IMR-90 (cell line): ENCODE measurements at regions not wholly inside any gene's neighbourhood (a gene's known extent, or its start where the extent isn't known, plus 50 kb on each side); places are given as distances from the start of the nearest gene placed in this dataset.

Experiments
- ATAC-seq: fragments of 200-7000 bp; cut with Tn5 transposase; 2 replicates; pipeline ENCODE4 v1.9.1; 2020; ENCODE audit warnings: low read depth, mild to moderate bottlenecking, moderate library complexity
- BruUV-seq: library from RNA; stranded (reverse); fragments of 400-500 nt; replicated peaks from 2 replicates; lab custom pipeline; 2021; lab: Mats Ljungman, UMichigan
- CTCF ChIA-PET: fragments of 300-600 bp; formaldehyde crosslinking; extraction: SDS; loops from one replicate; lab custom pipeline; 2021; ENCODE audit warnings: antibody characterized with exemption; lab: Yijun Ruan, JAX
- POLR2A ChIA-PET: fragments of 300-600 bp; sonication (Branson Sonifier 250); formaldehyde crosslinking; loops from one replicate; lab custom pipeline; 2022; ENCODE audit warnings: antibody characterized with exemption; ENCODE audit not compliant: unreplicated experiment; lab: Charles Lee
- DNase-seq: peaks from one replicate; pipeline ENCODE4 v3.0.0; 2013
- H2AFZ ChIP-seq: replicated peaks from 2 replicates; pipeline ENCODE3; 2013; ENCODE audit warnings: low read length, mild to moderate bottlenecking; ENCODE audit not compliant: poor library complexity
- H2AK5ac ChIP-seq: 2 replicates; pipeline ENCODE4 v1.6.1; 2013; ENCODE audit warnings: low read depth, low read length, inconsistent platforms
- H2AK9ac ChIP-seq: replicated peaks from 2 replicates; pipeline ENCODE3; 2013; ENCODE audit warnings: mild to moderate bottlenecking, low read depth, low read length, moderate library complexity; ENCODE audit not compliant: poor library complexity
- H2BK120ac ChIP-seq: 2 replicates; pipeline ENCODE4 v1.6.1; 2013; ENCODE audit warnings: low read depth, low read length, inconsistent platforms
- H2BK15ac ChIP-seq: 3 replicates; pipeline ENCODE4 v1.6.1; 2013; ENCODE audit warnings: low read depth, low read length, inconsistent platforms
- H2BK20ac ChIP-seq: 2 replicates; pipeline ENCODE4 v1.6.1; 2013; ENCODE audit warnings: low read depth, mild to moderate bottlenecking, inconsistent platforms, low read length, moderate library complexity
- H2BK5ac ChIP-seq: 2 replicates; pipeline ENCODE4 v1.6.1; 2013; ENCODE audit warnings: mild to moderate bottlenecking, low read depth, low read length, inconsistent platforms; ENCODE audit not compliant: poor library complexity, severe bottlenecking
- H3K14ac ChIP-seq: replicated peaks from 2 replicates; pipeline ENCODE4 v1.6.1; 2013; ENCODE audit warnings: low read depth, low read length, inconsistent platforms
- H3K18ac ChIP-seq: 2 replicates; pipeline ENCODE4 v1.6.1; 2013; ENCODE audit warnings: low read depth, low read length, control low read depth
- H3K23ac ChIP-seq: 2 replicates; pipeline ENCODE4 v1.6.1; 2013; ENCODE audit warnings: low read depth, low read length, inconsistent platforms
- H3K27ac ChIP-seq: 2 replicates; pipeline ENCODE4 v1.5.1; 2013; ENCODE audit warnings: mild to moderate bottlenecking, control low read depth, low read length; ENCODE audit not compliant: insufficient read depth
- H3K27me3 ChIP-seq: 2 replicates; pipeline ENCODE4 v1.6.1; 2013; ENCODE audit warnings: low read length; ENCODE audit not compliant: control insufficient read depth, insufficient read depth
- H3K36me3 ChIP-seq: 2 replicates; pipeline ENCODE4 v1.6.1; 2013; ENCODE audit warnings: low read length, mixed read lengths; ENCODE audit not compliant: control insufficient read depth, insufficient read depth
- H3K4ac ChIP-seq: 2 replicates; pipeline ENCODE4 v1.6.1; 2013; ENCODE audit warnings: low read depth, low read length, inconsistent platforms
- H3K4me1 ChIP-seq: 2 replicates; pipeline ENCODE4 v1.6.1; 2013; ENCODE audit warnings: low read length, mixed read lengths; ENCODE audit not compliant: control insufficient read depth, insufficient read depth
- H3K4me2 ChIP-seq: 2 replicates; pipeline ENCODE4 v1.6.1; 2013; ENCODE audit warnings: low read depth, mild to moderate bottlenecking, control low read depth, low read length, moderate library complexity
- H3K4me3 ChIP-seq: 2 replicates; pipeline ENCODE4 v1.5.1; 2013; ENCODE audit warnings: low read depth, mild to moderate bottlenecking, control low read depth, low read length, moderate library complexity; ENCODE audit not compliant: insufficient read depth
- H3K56ac ChIP-seq: 2 replicates; pipeline ENCODE4 v1.6.1; 2013; ENCODE audit warnings: low read length, inconsistent platforms; ENCODE audit not compliant: insufficient read depth; ENCODE audit errors: extremely low read depth
- H3K79me1 ChIP-seq, 2 experiments: 2 replicates each; pipeline ENCODE4 v1.6.1; 2013; ENCODE audit warnings: low read length in 2 of 2, inconsistent platforms in 1 of 2, low read depth in 1 of 2
- H3K9ac ChIP-seq: 2 replicates; pipeline ENCODE4 v1.6.1; 2013; ENCODE audit warnings: low read depth, low read length, control low read depth
- H3K9me1 ChIP-seq: 2 replicates; pipeline ENCODE4 v1.6.1; 2013; ENCODE audit warnings: low read length, inconsistent platforms; ENCODE audit not compliant: insufficient read depth
- H3K9me3 ChIP-seq: 2 replicates; pipeline ENCODE4 v1.6.1; 2013; ENCODE audit warnings: low read length; ENCODE audit not compliant: control insufficient read depth, insufficient read depth
- H4K20me1 ChIP-seq: 2 replicates; pipeline ENCODE4 v1.6.1; 2013; ENCODE audit warnings: low read length, inconsistent platforms; ENCODE audit not compliant: insufficient read depth
- H4K5ac ChIP-seq: 2 replicates; pipeline ENCODE4 v1.6.1; 2013; ENCODE audit warnings: mild to moderate bottlenecking, low read depth, low read length, control low read depth
- H4K8ac ChIP-seq, 2 experiments: 2 replicates each; pipeline ENCODE4 v1.6.1; 2013; ENCODE audit warnings: low read depth in 2 of 2, low read length in 2 of 2, control low read depth in 1 of 2, inconsistent platforms in 1 of 2
- H4K91ac ChIP-seq: 2 replicates; pipeline ENCODE4 v1.6.1; 2013; ENCODE audit warnings: low read depth, low read length, inconsistent platforms; ENCODE audit not compliant: insufficient read depth
- ELK1 ChIP-seq: fragments of 150-350 bp; IDR thresholded peaks from 2 replicates; pipeline ENCODE4 v1.6.1; 2016; ENCODE audit warnings: low read depth, mild to moderate bottlenecking, low read length, moderate library complexity, borderline replicate concordance
- MAZ ChIP-seq: IDR thresholded peaks from 2 replicates; pipeline ENCODE4 v1.6.1; 2012; ENCODE audit warnings: low read depth, mild to moderate bottlenecking, low read length, improper control_type of control experiment, moderate library complexity, borderline replicate concordance
- RCOR1 ChIP-seq: IDR thresholded peaks from 2 replicates; pipeline ENCODE4 v1.6.1; 2012; ENCODE audit warnings: mild to moderate bottlenecking, low read length, improper control_type of control experiment; ENCODE audit not compliant: insufficient replicate concordance
- RFX5 ChIP-seq: IDR thresholded peaks from 2 replicates; pipeline ENCODE4 v1.8.0; 2012; ENCODE audit warnings: low read depth, mild to moderate bottlenecking, low read length, moderate library complexity
- SMC3 ChIP-seq: fragments of 150-350 bp; IDR thresholded peaks from 2 replicates; pipeline ENCODE4 v1.6.1; 2016; ENCODE audit warnings: low read depth, mild to moderate bottlenecking, antibody characterized with exemption, low read length, moderate library complexity
- WGBS, 2 experiments: methylation state at CpG; one replicate each; pipeline versions ENCODE4 v1.1.5 to v1.1.7; 2013; ENCODE audit warnings: missing lambda C conversion rate in 2 of 2; ENCODE audit not compliant: insufficient read length in 1 of 2; ENCODE audit errors: extremely low coverage in 2 of 2; 5-methylcytosine and 5-hydroxymethylcytosine counted together
- dilution Hi-C: fragments of 300-500 bp; cut with HindIII; formaldehyde crosslinking; loops from one replicate; pipeline ENCODE4 v1.14.3; 2018; ENCODE audit warnings: low sequenced_read_pairs; ENCODE audit not compliant: unreplicated experiment
- in situ Hi-C: fragments of 300-500 bp; cut with MboI; formaldehyde crosslinking; loops from 3 replicates; pipeline ENCODE4 v1.14.3; 2019; ENCODE audit warnings: low sequenced_read_pairs, inconsistent platforms, mixed read lengths
- intact Hi-C: fragments of 100-400 bp; cut with micrococcal nuclease; formaldehyde crosslinking; loops from 2 replicates; pipeline ENCODE4 v1.10.0; 2022

- ATAC-seq (no peak), DNase-seq (no peak)
- CTCF ChIA-PET = no interaction called here
- Histone ChIP-seq H4K91ac (no peak overlapping the region), H3K79me1 (no peaks in the 10 kb centered on the region), H2BK20ac (no peak overlapping the region), H4K20me1 (no peaks in the 10 kb centered on the region), H2BK15ac (no peak overlapping the region), H3K36me3 (no peaks in the 10 kb centered on the region), H3K23ac (no peak overlapping the region), H3K9ac (no peak overlapping the region), H3K27ac (no peak overlapping the region), H3K9me1 (peaks cover 10% of the 10 kb centered on the region), H2BK120ac (no peak overlapping the region), H2AFZ (no peak overlapping the region), H3K18ac (no peak overlapping the region), H3K9me3 (no peaks in the 10 kb centered on the region), H4K8ac (no peak overlapping the region), H3K4me2 (no peak overlapping the region), H4K5ac (no peak overlapping the region), H3K4me3 (no peak overlapping the region), H3K14ac (no peak overlapping the region), H3K4me1 (no peaks in the 10 kb centered on the region; the same call in 1 of the 2 replicates), H2BK5ac (no peak overlapping the region), H2AK5ac (no peak overlapping the region), H3K27me3 (no peaks in the 10 kb centered on the region), H3K4ac (no peak overlapping the region), H2AK9ac (no peak overlapping the region), H3K56ac (no peak overlapping the region; the same call in 1 of the 2 replicates)
- dilution Hi-C loops = no loop called here
- intact Hi-C loops = no loop called here
- BruUV-seq = no TSS peak
- TF ChIP-seq RFX5 (no peak), MAZ (no peak), RCOR1 (no peak), ELK1 (no peak), SMC3 (no peak)
- in situ Hi-C loops = no loop called here
- no CpG with 5 or more reads among the region's 2 CpGs for WGBS, 2 experiments
- POLR2A ChIA-PET = no interaction called here
These were observed 56.1 kb upstream of the NFE2L2 start for GRCh38 chr2:177320596-177320995.
